T-helper 1 cell (primary cell): ENCODE measurements at regions not wholly inside any gene's neighbourhood (a gene's known extent, or its start where the extent isn't known, plus 50 kb on each side); places are given as distances from the start of the nearest gene placed in this dataset.

Experiments used
- DNase-seq, 5 donors: peaks; one replicate each; pipeline ENCODE4 v3.0.0-alpha.2; 2012 to 2020

- no peak for DNase-seq
Observed at GRCh38 chr6:11925805-11926204, 86.3 kb upstream of the HIVEP1 start.

- DNase-seq, result no peak
Observed at GRCh38 chr6:11923621-11924020, 88.5 kb upstream of the HIVEP1 start.

GRCh38 chr6:11922901-11923300, 89.2 kb upstream of the HIVEP1 start:
- no peak for DNase-seq

- no peak for DNase-seq
Observed at GRCh38 chr6:11921751-11922150, 90.4 kb upstream of the HIVEP1 start.

GRCh38 chr6:11921017-11921438, 91.1 kb upstream of the HIVEP1 start:
- DNase-seq, result no peak

- no peak for DNase-seq
Observed at GRCh38 chr6:11920566-11920965, 91.5 kb upstream of the HIVEP1 start.

GRCh38 chr6:11919771-11920440, 92.2 kb upstream of the HIVEP1 start:
- no peak for DNase-seq

GRCh38 chr6:11918739-11919605, 93.1 kb upstream of the HIVEP1 start:
- no peak for DNase-seq

GRCh38 chr6:11917951-11918738, 94.0 kb upstream of the HIVEP1 start:
- DNase-seq, result no peak

GRCh38 chr6:11912420-11912819, 99.7 kb upstream of the HIVEP1 start:
- DNase-seq, result no peak

GRCh38 chr6:11911538-11911937, 100.6 kb upstream of the HIVEP1 start:
- DNase-seq, result no peak

- DNase-seq, result no peak
Observed at GRCh38 chr6:11909696-11910132, 102.4 kb upstream of the HIVEP1 start.

GRCh38 chr6:11908436-11909105, 103.5 kb upstream of the HIVEP1 start:
- no peak for DNase-seq

- DNase-seq, result no peak
Observed at GRCh38 chr6:11903645-11904044, 108.5 kb upstream of the HIVEP1 start.

GRCh38 chr6:11902527-11902926, 109.6 kb upstream of the HIVEP1 start:
- no peak for DNase-seq

GRCh38 chr6:11900662-11901598, 111.2 kb upstream of the HIVEP1 start:
- DNase-seq, result peak in 1 of 5 donors; percentile 8

GRCh38 chr6:11899645-11900044, 112.5 kb upstream of the HIVEP1 start:
- no peak for DNase-seq

GRCh38 chr6:11894212-11894611, 115.6 kb upstream of the ADTRP start:
- DNase-seq, result no peak

- no peak for DNase-seq
Observed at GRCh38 chr6:11891547-11891946, 112.9 kb upstream of the ADTRP start.

- no peak for DNase-seq
Observed at GRCh38 chr6:11890849-11891248, 112.2 kb upstream of the ADTRP start.

GRCh38 chr6:11890209-11890608, 111.6 kb upstream of the ADTRP start:
- DNase-seq, result no peak

GRCh38 chr6:11889572-11889971, 111.0 kb upstream of the ADTRP start:
- no peak for DNase-seq
